ENCODE measurements at regions not wholly inside any gene's neighbourhood (a gene's known extent, or its start where the extent isn't known, plus 50 kb on each side); places are given as distances from the start of the nearest gene placed in this dataset.
A peak's percentile ranks its signal among the peaks of the same experiment; 100 is the strongest.
"Not testable (repeated sequence)": the region's sequence is repeated elsewhere in the genome, so short reads cannot be mapped to it uniquely, and the experiment has no call there.

GRCh38 chr15:30730633-30731032, 104.7 kb downstream of the ARHGAP11B start:
- not testable (repeated sequence) for H3K4me1 Mint-ChIP-seq; H3K27ac Mint-ChIP-seq; H3K4me3 Mint-ChIP-seq; H3K9me3 Mint-ChIP-seq; H3K27me3 Mint-ChIP-seq (ENCODE audit: low read depth)
- peaks cover 60% of the 10 kb centered on the region for H3K36me3 Mint-ChIP-seq (ENCODE audit: low read depth)

GRCh38 chr15:30732100-30732499, 106.2 kb downstream of the ARHGAP11B start:
- not testable (repeated sequence) for H3K27me3 Mint-ChIP-seq (ENCODE audit: low read depth); H3K4me1 Mint-ChIP-seq; H3K4me3 Mint-ChIP-seq; H3K27ac Mint-ChIP-seq; H3K9me3 Mint-ChIP-seq
- peaks cover 64% of the 10 kb centered on the region for H3K36me3 Mint-ChIP-seq (ENCODE audit: low read depth)

- not testable (repeated sequence) for H3K4me1 Mint-ChIP-seq; H3K4me3 Mint-ChIP-seq; H3K27me3 Mint-ChIP-seq (ENCODE audit: low read depth); H3K27ac Mint-ChIP-seq
- H3K9me3 Mint-ChIP-seq = peaks cover 18% of the 10 kb centered on the region
- peaks cover 65% of the 10 kb centered on the region for H3K36me3 Mint-ChIP-seq (ENCODE audit: low read depth)
Observed at GRCh38 chr15:30735884-30736564, 110.1 kb downstream of the ARHGAP11B start.

GRCh38 chr15:30742796-30743195, 116.9 kb downstream of the ARHGAP11B start:
- not testable (repeated sequence) for H3K4me1 Mint-ChIP-seq; H3K27me3 Mint-ChIP-seq (ENCODE audit: low read depth); H3K4me3 Mint-ChIP-seq; H3K27ac Mint-ChIP-seq
- Mint-ChIP-seq H3K36me3 (ENCODE audit: low read depth) (peaks cover 40% of the 10 kb centered on the region), H3K9me3 (peaks cover 15% of the 10 kb centered on the region)

GRCh38 chr15:30749048-30749447, 123.1 kb downstream of the ARHGAP11B start:
- not testable (repeated sequence) for H3K4me3 Mint-ChIP-seq; H3K9me3 Mint-ChIP-seq; H3K27me3 Mint-ChIP-seq (ENCODE audit: low read depth); H3K4me1 Mint-ChIP-seq; H3K27ac Mint-ChIP-seq
- peaks cover 24% of the 10 kb centered on the region for H3K36me3 Mint-ChIP-seq (ENCODE audit: low read depth)

GRCh38 chr15:30755036-30755687, 129.2 kb downstream of the ARHGAP11B start:
- not testable (repeated sequence) for H3K9me3 Mint-ChIP-seq; H3K27ac Mint-ChIP-seq; H3K27me3 Mint-ChIP-seq (ENCODE audit: low read depth); H3K36me3 Mint-ChIP-seq (ENCODE audit: low read depth); H3K4me1 Mint-ChIP-seq; H3K4me3 Mint-ChIP-seq
- TF ChIP-seq CTCF (IDR thresholded peaks at IDR 0.05; ENCODE audit: unreplicated experiment in 3 of 3) = peak; percentile 41 to 49 (median 41)

GRCh38 chr15:30760633-30761032, 134.7 kb downstream of the ARHGAP11B start:
- not testable (repeated sequence) for H3K9me3 Mint-ChIP-seq; H3K27me3 Mint-ChIP-seq (ENCODE audit: low read depth); H3K4me1 Mint-ChIP-seq; H3K36me3 Mint-ChIP-seq (ENCODE audit: low read depth); H3K4me3 Mint-ChIP-seq
- H3K27ac Mint-ChIP-seq = peak overlapping the region; percentile 94 to 98 (median 96)

GRCh38 chr15:30761365-30761764, 135.4 kb downstream of the ARHGAP11B start:
- H3K27ac Mint-ChIP-seq = peak overlapping the region in 2 of 3 experiments; percentile 44 to 49
- not testable (repeated sequence) for H3K9me3 Mint-ChIP-seq; H3K27me3 Mint-ChIP-seq (ENCODE audit: low read depth); H3K36me3 Mint-ChIP-seq (ENCODE audit: low read depth); H3K4me3 Mint-ChIP-seq; H3K4me1 Mint-ChIP-seq

- peaks cover 45% of the 10 kb centered on the region for H3K36me3 Mint-ChIP-seq (ENCODE audit: low read depth)
- not testable (repeated sequence) for H3K27ac Mint-ChIP-seq; H3K4me1 Mint-ChIP-seq; H3K9me3 Mint-ChIP-seq; H3K4me3 Mint-ChIP-seq; H3K27me3 Mint-ChIP-seq (ENCODE audit: low read depth)
Observed at GRCh38 chr15:30769390-30770124, 134.2 kb upstream of the FAN1 start.

- H3K9me3 Mint-ChIP-seq = peaks cover 15% of the 10 kb centered on the region
- no peaks in the 10 kb centered on the region for H3K4me1 Mint-ChIP-seq
- no peaks in the 10 kb centered on the region for H3K27me3 Mint-ChIP-seq (ENCODE audit: low read depth)
- H3K27ac Mint-ChIP-seq = no peak overlapping the region
- peaks cover 49% of the 10 kb centered on the region for H3K36me3 Mint-ChIP-seq (ENCODE audit: low read depth)
- TF ChIP-seq CTCF (IDR thresholded peaks at IDR 0.05; ENCODE audit: unreplicated experiment in 3 of 3) = no peak
- no peak overlapping the region for H3K4me3 Mint-ChIP-seq
Observed at GRCh38 chr15:30770759-30771158, 133.0 kb upstream of the FAN1 start.
